ENCODE measurements at regions not wholly inside any gene's neighbourhood (a gene's known extent, or its start where the extent isn't known, plus 50 kb on each side); places are given as distances from the start of the nearest gene placed in this dataset.

DNA sequence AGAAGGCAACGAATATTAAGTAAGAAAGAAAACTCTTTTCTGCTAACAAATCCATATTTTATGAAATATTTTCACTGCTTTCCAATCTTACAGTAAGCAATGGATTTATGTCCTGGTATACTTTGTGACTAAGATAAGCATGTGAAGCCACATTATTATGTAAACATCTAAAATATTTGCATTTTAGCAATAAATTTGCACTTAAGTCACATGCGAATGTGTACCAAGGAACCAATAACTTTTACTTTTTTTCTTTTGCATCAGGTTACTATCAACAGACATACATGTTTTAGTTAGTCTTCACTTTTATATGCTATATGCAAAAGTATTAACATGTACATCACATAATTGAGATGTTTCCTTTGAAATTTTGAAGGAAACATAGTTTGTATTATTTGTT lies 536.7 kb downstream of the SLITRK6 start:
- TF ChIP-seq POLR2A (IDR thresholded peaks at IDR 0.05) (no peak), EP300 (IDR thresholded peaks at IDR 0.05) (no peak)
- TF ChIP-seq, protein P1, sequence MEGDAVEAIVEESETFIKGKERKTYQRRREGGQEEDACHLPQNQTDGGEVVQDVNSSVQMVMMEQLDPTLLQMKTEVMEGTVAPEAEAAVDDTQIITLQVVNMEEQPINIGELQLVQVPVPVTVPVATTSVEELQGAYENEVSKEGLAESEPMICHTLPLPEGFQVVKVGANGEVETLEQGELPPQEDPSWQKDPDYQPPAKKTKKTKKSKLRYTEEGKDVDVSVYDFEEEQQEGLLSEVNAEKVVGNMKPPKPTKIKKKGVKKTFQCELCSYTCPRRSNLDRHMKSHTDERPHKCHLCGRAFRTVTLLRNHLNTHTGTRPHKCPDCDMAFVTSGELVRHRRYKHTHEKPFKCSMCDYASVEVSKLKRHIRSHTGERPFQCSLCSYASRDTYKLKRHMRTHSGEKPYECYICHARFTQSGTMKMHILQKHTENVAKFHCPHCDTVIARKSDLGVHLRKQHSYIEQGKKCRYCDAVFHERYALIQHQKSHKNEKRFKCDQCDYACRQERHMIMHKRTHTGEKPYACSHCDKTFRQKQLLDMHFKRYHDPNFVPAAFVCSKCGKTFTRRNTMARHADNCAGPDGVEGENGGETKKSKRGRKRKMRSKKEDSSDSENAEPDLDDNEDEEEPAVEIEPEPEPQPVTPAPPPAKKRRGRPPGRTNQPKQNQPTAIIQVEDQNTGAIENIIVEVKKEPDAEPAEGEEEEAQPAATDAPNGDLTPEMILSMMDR (IDR thresholded peaks at IDR 0.05), result no peak

All from tibial nerve (tissue), 4 donors.